Stomach (tissue), 4 donors: ENCODE measurements at regions not wholly inside any gene's neighbourhood (a gene's known extent, or its start where the extent isn't known, plus 50 kb on each side); places are given as distances from the start of the nearest gene placed in this dataset.

Experiments
- POLR2AphosphoS5 ChIP-seq, 3 donors: sonication (generic); formaldehyde crosslinking; IDR thresholded peaks; one replicate each; pipeline ENCODE4 v1.6.1; 2016; ENCODE audit warnings: antibody characterized with exemption in 3 of 3
- TF ChIP-seq, protein P1 (sequence below), 7 experiments: fragments of 450-650 bp in 4 of 7; fragments of 200-600 bp in 3 of 7; sonication (generic) in 3 of 7; IDR thresholded peaks; one replicate each; pipeline ENCODE4 v1.5.1; 2016 to 2019; ENCODE audit warnings: antibody characterized with exemption in 7 of 7, control low read depth in 2 of 7, mild to moderate bottlenecking in 1 of 7

- TF ChIP-seq POLR2AphosphoS5 (IDR thresholded peaks at IDR 0.05): no peak
- TF ChIP-seq, protein P1, sequence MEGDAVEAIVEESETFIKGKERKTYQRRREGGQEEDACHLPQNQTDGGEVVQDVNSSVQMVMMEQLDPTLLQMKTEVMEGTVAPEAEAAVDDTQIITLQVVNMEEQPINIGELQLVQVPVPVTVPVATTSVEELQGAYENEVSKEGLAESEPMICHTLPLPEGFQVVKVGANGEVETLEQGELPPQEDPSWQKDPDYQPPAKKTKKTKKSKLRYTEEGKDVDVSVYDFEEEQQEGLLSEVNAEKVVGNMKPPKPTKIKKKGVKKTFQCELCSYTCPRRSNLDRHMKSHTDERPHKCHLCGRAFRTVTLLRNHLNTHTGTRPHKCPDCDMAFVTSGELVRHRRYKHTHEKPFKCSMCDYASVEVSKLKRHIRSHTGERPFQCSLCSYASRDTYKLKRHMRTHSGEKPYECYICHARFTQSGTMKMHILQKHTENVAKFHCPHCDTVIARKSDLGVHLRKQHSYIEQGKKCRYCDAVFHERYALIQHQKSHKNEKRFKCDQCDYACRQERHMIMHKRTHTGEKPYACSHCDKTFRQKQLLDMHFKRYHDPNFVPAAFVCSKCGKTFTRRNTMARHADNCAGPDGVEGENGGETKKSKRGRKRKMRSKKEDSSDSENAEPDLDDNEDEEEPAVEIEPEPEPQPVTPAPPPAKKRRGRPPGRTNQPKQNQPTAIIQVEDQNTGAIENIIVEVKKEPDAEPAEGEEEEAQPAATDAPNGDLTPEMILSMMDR (IDR thresholded peaks at IDR 0.05): no peak
These were observed 54.0 kb downstream of the SHOC1 start for GRCh38 chr9:111740739-111741138.
